ENCODE measurements at regions not wholly inside any gene's neighbourhood (a gene's known extent, or its start where the extent isn't known, plus 50 kb on each side); places are given as distances from the start of the nearest gene placed in this dataset.
A peak's percentile ranks its signal among the peaks of the same experiment; 100 is the strongest.

- Mint-ChIP-seq H3K9me3 (no peaks in the 10 kb centered on the region), H3K4me1 (peaks cover 37% of the 10 kb centered on the region), H3K27me3 (ENCODE audit: insufficient read depth, low read depth) (peaks cover 2% of the 10 kb centered on the region), H3K36me3 (no peaks in the 10 kb centered on the region), H3K27ac (no peak overlapping the region), H3K4me3 (no peak overlapping the region)
- Histone ChIP-seq H3K4me2 (peak overlapping the region; percentile 60), H3K79me2 (ENCODE audit: low read depth) (no peaks in the 10 kb centered on the region), H3K9me3 (ENCODE audit: low read depth) (no peaks in the 10 kb centered on the region), H3F3A (ENCODE audit: low read depth) (peaks cover 48% of the 10 kb centered on the region), H4K20me1 (ENCODE audit: low read depth) (no peaks in the 10 kb centered on the region), H3K4me3 (no peak overlapping the region), H3K9ac (no peak overlapping the region), H3K27me3 (no peaks in the 10 kb centered on the region), H3K27ac (peak overlapping the region; percentile 90), H3K36me3 (no peaks in the 10 kb centered on the region), H3K4me1 (peaks cover 74% of the 10 kb centered on the region), H2AFZ (replicated peaks) (no peak overlapping the region)
- TF ChIP-seq EZH2phosphoT487 (IDR thresholded peaks at IDR 0.05) (peak; percentile 31), EZH2 (IDR thresholded peaks at IDR 0.05) (no peak)
- peak; percentile 91 for DNase-seq (ENCODE audit: low spot score)
Observed at GRCh38 chr9:111099199-111100008, 61.1 kb upstream of the LPAR1 start.

- peak overlapping the region; percentile 60 for H3K4me2 ChIP-seq
- H3K36me3 ChIP-seq = no peaks in the 10 kb centered on the region
- no peaks in the 10 kb centered on the region for H4K20me1 ChIP-seq (ENCODE audit: low read depth)
- Mint-ChIP-seq H3K4me1 (peaks cover 44% of the 10 kb centered on the region), H3K36me3 (no peaks in the 10 kb centered on the region), H3K27ac (no peak overlapping the region), H3K4me3 (no peak overlapping the region), H3K9me3 (no peaks in the 10 kb centered on the region), H3K27me3 (ENCODE audit: insufficient read depth, low read depth) (peaks cover 2% of the 10 kb centered on the region)
- peaks cover 78% of the 10 kb centered on the region for H3K4me1 ChIP-seq
- no peaks in the 10 kb centered on the region for H3K79me2 ChIP-seq (ENCODE audit: low read depth)
- no peak overlapping the region for H3K4me3 ChIP-seq
- peak overlapping the region; percentile 90 for H3K27ac ChIP-seq
- no peaks in the 10 kb centered on the region for H3K27me3 ChIP-seq
- H3K9me3 ChIP-seq (ENCODE audit: low read depth) = no peaks in the 10 kb centered on the region
- no peak overlapping the region for H2AFZ ChIP-seq (replicated peaks)
- no peak for DNase-seq (ENCODE audit: low spot score)
- H3K9ac ChIP-seq = no peak overlapping the region
- no peak for TF ChIP-seq EZH2 (IDR thresholded peaks at IDR 0.05)
- TF ChIP-seq CTCF (IDR thresholded peaks at IDR 0.05) = no peak
- TF ChIP-seq EZH2phosphoT487 (IDR thresholded peaks at IDR 0.05) = no peak
- H3F3A ChIP-seq (ENCODE audit: low read depth) = peaks cover 55% of the 10 kb centered on the region
Observed at GRCh38 chr9:111098093-111098492, 59.8 kb upstream of the LPAR1 start.

- peaks cover 54% of the 10 kb centered on the region for H3F3A ChIP-seq (ENCODE audit: low read depth)
- H3K9me3 ChIP-seq (ENCODE audit: low read depth) = no peaks in the 10 kb centered on the region
- peaks cover 69% of the 10 kb centered on the region for H3K4me1 ChIP-seq
- peak overlapping the region; percentile 30 for H3K4me2 ChIP-seq
- H3K79me2 ChIP-seq (ENCODE audit: low read depth) = no peaks in the 10 kb centered on the region
- peaks cover 44% of the 10 kb centered on the region for H3K4me1 Mint-ChIP-seq
- H3K27me3 Mint-ChIP-seq (ENCODE audit: insufficient read depth, low read depth) = peaks cover 2% of the 10 kb centered on the region
- no peaks in the 10 kb centered on the region for H4K20me1 ChIP-seq (ENCODE audit: low read depth)
- no peak overlapping the region for H3K4me3 Mint-ChIP-seq
- no peak overlapping the region for H2AFZ ChIP-seq (replicated peaks)
- H3K9ac ChIP-seq = no peak overlapping the region
- no peaks in the 10 kb centered on the region for H3K36me3 Mint-ChIP-seq
- no peaks in the 10 kb centered on the region for H3K27me3 ChIP-seq
- TF ChIP-seq EZH2phosphoT487 (IDR thresholded peaks at IDR 0.05) (no peak), CTCF (IDR thresholded peaks at IDR 0.05) (no peak), EZH2 (IDR thresholded peaks at IDR 0.05) (no peak)
- no peaks in the 10 kb centered on the region for H3K9me3 Mint-ChIP-seq
- peak; percentile 81 for DNase-seq (ENCODE audit: low spot score)
- H3K4me3 ChIP-seq = no peak overlapping the region
- H3K27ac ChIP-seq = no peak overlapping the region
- no peak overlapping the region for H3K27ac Mint-ChIP-seq
- no peaks in the 10 kb centered on the region for H3K36me3 ChIP-seq
Observed at GRCh38 chr9:111096051-111096450, 57.8 kb upstream of the LPAR1 start.

DNA sequence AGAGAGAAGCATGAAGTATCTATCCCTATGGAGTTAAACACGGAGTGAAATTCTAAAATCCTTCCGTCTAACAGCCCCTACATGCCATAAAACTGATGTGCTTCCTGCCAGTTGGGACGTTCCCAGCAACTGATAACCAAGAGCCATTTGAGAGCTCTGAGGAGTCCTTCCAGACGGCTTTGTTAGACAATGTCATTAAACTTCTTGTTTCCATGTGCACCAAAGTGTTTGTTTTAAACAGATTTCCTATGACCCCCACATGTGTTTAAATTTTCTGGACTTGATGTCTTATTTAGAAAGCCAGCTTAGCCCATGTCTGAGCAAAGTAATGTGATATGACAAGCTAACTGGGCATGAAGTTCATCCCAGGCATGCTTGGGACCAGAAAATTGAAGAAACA lies 57.2 kb upstream of the LPAR1 start:
- TF ChIP-seq EZH2 (IDR thresholded peaks at IDR 0.05) = no peak
- no peak for TF ChIP-seq CTCF (IDR thresholded peaks at IDR 0.05)
- no peak for TF ChIP-seq EZH2phosphoT487 (IDR thresholded peaks at IDR 0.05)
- no peak for DNase-seq (ENCODE audit: low spot score)
- peak overlapping the region; percentile 16 for H3K27ac ChIP-seq
- H3K9me3 ChIP-seq (ENCODE audit: low read depth) = no peaks in the 10 kb centered on the region
- H3K4me3 ChIP-seq = no peak overlapping the region
- H3F3A ChIP-seq (ENCODE audit: low read depth) = peaks cover 48% of the 10 kb centered on the region
- H3K36me3 ChIP-seq = no peaks in the 10 kb centered on the region
- no peaks in the 10 kb centered on the region for H3K79me2 ChIP-seq (ENCODE audit: low read depth)
- Mint-ChIP-seq H3K27me3 (ENCODE audit: insufficient read depth, low read depth) (peaks cover 2% of the 10 kb centered on the region), H3K4me3 (no peak overlapping the region), H3K4me1 (peaks cover 44% of the 10 kb centered on the region), H3K9me3 (no peaks in the 10 kb centered on the region), H3K27ac (no peak overlapping the region), H3K36me3 (no peaks in the 10 kb centered on the region)
- no peak overlapping the region for H3K9ac ChIP-seq
- H3K4me1 ChIP-seq = peaks cover 63% of the 10 kb centered on the region
- H2AFZ ChIP-seq (replicated peaks) = no peak overlapping the region
- peak overlapping the region; percentile 30 for H3K4me2 ChIP-seq
- no peaks in the 10 kb centered on the region for H3K27me3 ChIP-seq
- H4K20me1 ChIP-seq (ENCODE audit: low read depth) = no peaks in the 10 kb centered on the region

Measured in neural progenitor cell (in vitro differentiated cells).